Muscle of back (tissue), 3 donors: ENCODE measurements at regions not wholly inside any gene's neighbourhood (a gene's known extent, or its start where the extent isn't known, plus 50 kb on each side); places are given as distances from the start of the nearest gene placed in this dataset.
A peak's percentile ranks its signal among the peaks of the same experiment; 100 is the strongest.

Experiments
- DNase-seq, 3 donors: peaks; one replicate each; pipeline versions ENCODE4 v3.0.0 to v3.0.0-alpha.2; 2013

GRCh38 chr5:35319333-35320002, 89.2 kb upstream of the PRLR start:
- DNase-seq = peak; percentile 27 to 64 (median 62)

- DNase-seq = no peak
Measured at GRCh38 chr5:35317586-35317985, 87.3 kb upstream of the PRLR start.

DNA sequence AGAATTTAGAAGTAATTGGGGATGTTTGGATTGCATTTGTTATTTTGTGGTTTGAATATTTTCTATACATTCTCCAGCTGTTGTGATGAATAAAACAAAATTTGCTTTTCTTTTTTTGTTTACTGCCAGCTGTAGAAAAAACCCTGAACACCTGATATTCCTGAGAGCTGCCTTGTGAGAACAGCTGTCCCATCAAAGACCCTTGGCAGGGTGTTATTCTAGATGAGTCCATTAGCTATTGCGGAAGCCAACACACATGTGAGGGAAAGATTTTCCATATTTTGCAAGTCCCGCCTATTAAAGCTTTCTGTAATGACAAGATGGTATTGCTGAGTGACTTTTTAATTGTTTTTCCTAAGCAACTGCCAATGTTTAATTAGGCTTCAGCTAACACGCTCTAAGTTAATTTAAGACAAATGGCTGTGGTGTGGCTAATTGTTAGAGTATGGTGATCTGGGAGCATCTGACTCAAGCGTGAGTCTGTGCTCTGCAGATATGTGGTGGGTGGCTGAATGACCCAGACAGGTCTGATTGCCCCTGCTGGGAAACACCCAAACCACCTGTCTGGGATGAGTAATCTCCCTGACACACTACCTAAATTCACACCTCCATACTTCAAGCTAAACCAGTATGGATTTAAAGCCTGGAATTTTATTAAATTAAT, 86.5 kb upstream of the PRLR start:
- DNase-seq = peak in 1 of 3 donors; percentile 31

- DNase-seq = peak in 1 of 3 donors; percentile 32
Measured at GRCh38 chr5:35313291-35313690, 83.0 kb upstream of the PRLR start.

- no peak for DNase-seq
Measured at GRCh38 chr5:35312267-35312666, 82.0 kb upstream of the PRLR start.

- DNase-seq = no peak
Measured at GRCh38 chr5:35309365-35310130, 79.3 kb upstream of the PRLR start.

- DNase-seq = no peak
Measured at GRCh38 chr5:35308421-35308820, 78.1 kb upstream of the PRLR start.

GRCh38 chr5:35306716-35307365, 76.6 kb upstream of the PRLR start:
- no peak for DNase-seq

DNA sequence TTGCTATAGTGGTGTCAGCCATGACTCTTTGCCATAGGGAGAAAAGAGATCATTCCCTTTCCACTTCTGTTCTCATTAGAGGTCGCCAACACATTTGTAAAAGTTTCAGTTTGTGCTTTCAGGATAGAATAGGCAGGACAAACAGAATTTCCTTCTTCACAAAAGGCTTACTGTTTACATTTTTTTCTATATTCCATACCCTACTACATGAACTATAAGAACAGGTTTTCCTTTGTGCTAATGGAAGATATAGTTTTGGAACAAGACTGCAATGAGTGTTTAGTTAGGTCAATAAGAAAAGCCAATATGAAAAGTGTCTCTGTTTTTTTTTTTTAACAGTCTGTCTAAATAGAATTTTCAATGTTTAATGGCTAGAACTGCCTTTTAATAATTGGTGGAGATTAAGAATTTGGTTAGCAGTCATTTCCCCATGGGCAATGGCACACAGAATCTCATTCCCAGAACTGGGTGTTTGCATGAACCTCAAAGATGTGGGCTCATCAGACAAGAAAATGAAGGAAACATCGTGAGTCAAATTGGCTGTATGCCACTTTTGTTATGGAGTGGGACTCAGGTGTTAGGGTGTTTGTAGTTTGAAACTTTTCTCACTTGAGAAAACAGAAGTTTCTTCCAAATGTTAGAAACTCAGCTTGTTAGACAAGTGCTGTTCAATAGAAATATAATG, 75.2 kb upstream of the PRLR start:
- DNase-seq = no peak

DNA sequence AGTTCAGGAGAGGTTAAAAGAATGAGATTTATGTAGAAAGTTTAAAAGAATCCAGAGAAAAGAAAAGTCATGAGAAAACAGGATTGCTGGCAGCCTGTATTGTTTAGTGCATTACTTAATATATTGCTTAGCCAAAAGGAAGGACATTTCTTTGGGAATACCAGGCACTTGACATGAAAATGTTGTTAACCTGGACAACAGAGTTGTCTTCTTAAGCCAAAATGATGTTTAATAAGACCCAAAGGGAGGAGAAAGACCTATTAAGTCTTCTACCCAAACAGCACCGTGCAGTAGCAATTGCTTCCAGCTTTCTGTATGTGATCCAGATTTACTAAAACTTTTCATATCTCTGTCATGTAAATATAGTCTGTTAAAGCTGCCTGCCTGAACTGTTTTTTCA, 74.0 kb upstream of the PRLR start:
- peak; percentile 13 to 74 (median 49) for DNase-seq

DNA sequence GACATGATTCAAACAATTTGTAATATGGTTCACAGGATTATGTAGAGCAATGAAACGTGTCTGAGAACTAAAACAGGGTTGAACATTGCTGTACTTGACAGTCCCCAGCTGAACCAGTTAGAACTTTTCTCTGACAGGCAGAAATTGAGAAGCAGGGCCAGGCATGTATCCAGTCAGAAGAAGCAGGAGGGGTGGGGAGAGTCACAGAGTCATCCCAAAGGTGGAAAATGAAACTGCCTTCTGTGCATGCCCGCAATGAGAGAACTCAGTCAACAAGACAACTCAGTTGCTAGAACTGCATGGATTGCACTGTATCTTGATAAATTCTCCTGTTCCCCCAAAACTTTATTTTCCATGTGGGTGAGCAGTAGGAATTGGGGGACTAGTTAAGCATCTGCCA, 72.9 kb upstream of the PRLR start:
- no peak for DNase-seq

DNA sequence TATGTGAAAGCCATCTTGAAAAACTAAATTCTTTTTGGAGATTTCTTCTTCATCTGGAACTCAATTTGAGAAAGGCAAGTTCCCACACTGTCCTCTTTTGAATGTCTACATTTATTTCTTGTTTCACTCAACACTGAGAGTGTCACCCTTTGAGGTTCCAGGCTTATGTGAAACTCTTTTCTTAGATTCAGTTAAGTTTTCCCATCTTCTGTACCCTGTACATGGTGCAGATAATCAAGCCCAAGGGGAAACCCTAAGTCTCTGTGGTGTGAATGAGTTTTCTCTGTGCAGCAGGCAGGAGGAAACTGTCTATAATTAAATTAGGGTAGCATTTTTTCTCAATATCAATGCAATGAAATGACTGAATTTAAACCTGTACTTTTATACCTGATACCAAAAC, 72.3 kb upstream of the PRLR start:
- no peak for DNase-seq

- DNase-seq = no peak
Measured at GRCh38 chr5:35297755-35298154, 67.5 kb upstream of the PRLR start.

- no peak for DNase-seq
Measured at GRCh38 chr5:35294976-35295375, 64.7 kb upstream of the PRLR start.

- no peak for DNase-seq
Measured at GRCh38 chr5:35294017-35294416, 63.7 kb upstream of the PRLR start.

GRCh38 chr5:35285435-35285834, 55.1 kb upstream of the PRLR start:
- no peak for DNase-seq

GRCh38 chr5:35285011-35285410, 54.7 kb upstream of the PRLR start:
- no peak for DNase-seq

- DNase-seq = no peak
Measured at GRCh38 chr5:35284364-35284763, 54.1 kb upstream of the PRLR start.

- no peak for DNase-seq
Measured at GRCh38 chr5:35282810-35283209, 52.5 kb upstream of the PRLR start.

GRCh38 chr5:35281613-35282012, 51.3 kb upstream of the PRLR start:
- DNase-seq = no peak
